ENCODE measurements at regions not wholly inside any gene's neighbourhood (a gene's known extent, or its start where the extent isn't known, plus 50 kb on each side); places are given as distances from the start of the nearest gene placed in this dataset.

GRCh38 chr7:155928583-155928982 is 116.3 kb upstream of the SHH start:
- no peaks in the 10 kb centered on the region for H3K9me3 ChIP-seq (ENCODE audit: control insufficient read depth, insufficient read depth, low read depth, low read length)
- no peaks in the 10 kb centered on the region for H3K4me1 ChIP-seq (ENCODE audit: control insufficient read depth, extremely low read depth, insufficient read depth, low read length)
- H4K20me1 ChIP-seq (ENCODE audit: control insufficient read depth, extremely low read depth, insufficient read depth, low read length) = no peaks in the 10 kb centered on the region
- no peak overlapping the region for H3K27ac ChIP-seq (ENCODE audit: insufficient read depth, low read length)
- H3K4me3 ChIP-seq (replicated peaks in 1 of 4; ENCODE audit: control extremely low read depth in 1 of 4, insufficient read depth in 1 of 4, low read depth in 3 of 4, low read length in 4 of 4) = no peak overlapping the region
- H3K36me3 ChIP-seq (ENCODE audit: control insufficient read depth, insufficient read depth, low read length) = no peaks in the 10 kb centered on the region
- no peak for DNase-seq (ENCODE audit: low read depth in 2 of 2)
- H3K27me3 ChIP-seq (ENCODE audit: control insufficient read depth, insufficient read depth, low read length) = no peaks in the 10 kb centered on the region
- TF ChIP-seq CTCF (conservative IDR thresholded peaks at IDR 0.05 in 1 of 2, IDR thresholded peaks at IDR 0.05 in 1 of 2; ENCODE audit: low read depth in 1 of 2, low read length in 2 of 2) = no peak
- no peak for TF ChIP-seq EZH2 (IDR thresholded peaks at IDR 0.05; ENCODE audit: low read length, missing control alignments)
- H2AFZ ChIP-seq (ENCODE audit: low read length) = no peak overlapping the region
- no peaks in the 10 kb centered on the region for H3K79me2 ChIP-seq (ENCODE audit: control insufficient read depth, insufficient read depth, low read length)
- no peak overlapping the region for H3K4me2 ChIP-seq (ENCODE audit: extremely low read depth, insufficient read depth, low read length)
- no peak overlapping the region for H3K9ac ChIP-seq (ENCODE audit: insufficient read depth, low read length)

DNA sequence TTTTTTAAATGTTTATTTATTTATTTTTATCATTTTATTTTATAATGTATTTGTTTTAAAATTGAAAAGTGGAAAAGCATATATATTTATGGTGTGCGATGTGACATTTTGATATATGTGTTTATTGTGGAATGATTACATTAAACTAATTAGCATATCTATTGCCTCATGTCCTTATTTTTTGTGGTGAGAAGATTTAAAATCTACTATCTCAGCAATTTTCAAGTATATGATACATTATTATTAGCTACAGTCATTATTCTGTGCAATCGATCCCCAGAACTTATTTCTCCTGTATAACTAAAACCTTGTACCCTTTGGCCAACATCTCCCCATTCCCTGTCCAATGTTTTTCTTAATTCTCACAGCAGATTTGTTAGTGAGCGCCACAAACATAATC is 115.6 kb upstream of the SHH start:
- H3K4me2 ChIP-seq (ENCODE audit: extremely low read depth, insufficient read depth, low read length) = no peak overlapping the region

GRCh38 chr7:155925682-155926081 is 113.4 kb upstream of the SHH start:
- no peaks in the 10 kb centered on the region for H3K4me1 ChIP-seq (ENCODE audit: control insufficient read depth, extremely low read depth, insufficient read depth, low read length)
- H2AFZ ChIP-seq (ENCODE audit: low read length) = no peak overlapping the region
- H3K9me3 ChIP-seq (ENCODE audit: control insufficient read depth, insufficient read depth, low read depth, low read length) = no peaks in the 10 kb centered on the region
- H3K4me3 ChIP-seq (replicated peaks in 1 of 4; ENCODE audit: control extremely low read depth in 1 of 4, insufficient read depth in 1 of 4, low read depth in 3 of 4, low read length in 4 of 4) = no peak overlapping the region
- H3K36me3 ChIP-seq (ENCODE audit: control insufficient read depth, insufficient read depth, low read length) = no peaks in the 10 kb centered on the region
- no peak for TF ChIP-seq EZH2 (IDR thresholded peaks at IDR 0.05; ENCODE audit: low read length, missing control alignments)
- TF ChIP-seq CTCF (conservative IDR thresholded peaks at IDR 0.05 in 1 of 2, IDR thresholded peaks at IDR 0.05 in 1 of 2; ENCODE audit: low read depth in 1 of 2, low read length in 2 of 2) = no peak
- no peaks in the 10 kb centered on the region for H4K20me1 ChIP-seq (ENCODE audit: control insufficient read depth, extremely low read depth, insufficient read depth, low read length)
- no peaks in the 10 kb centered on the region for H3K27me3 ChIP-seq (ENCODE audit: control insufficient read depth, insufficient read depth, low read length)
- H3K27ac ChIP-seq (ENCODE audit: insufficient read depth, low read length) = no peak overlapping the region
- H3K9ac ChIP-seq (ENCODE audit: insufficient read depth, low read length) = no peak overlapping the region
- no peak overlapping the region for H3K4me2 ChIP-seq (ENCODE audit: extremely low read depth, insufficient read depth, low read length)
- H3K79me2 ChIP-seq (ENCODE audit: control insufficient read depth, insufficient read depth, low read length) = no peaks in the 10 kb centered on the region
- no peak for DNase-seq (ENCODE audit: low read depth in 2 of 2)

More for the DNA sequence above, 115.6 kb upstream of the SHH start:
- Histone ChIP-seq H3K4me1 (ENCODE audit: control insufficient read depth, extremely low read depth, insufficient read depth, low read length) (no peaks in the 10 kb centered on the region), H3K36me3 (ENCODE audit: control insufficient read depth, insufficient read depth, low read length) (no peaks in the 10 kb centered on the region), H4K20me1 (ENCODE audit: control insufficient read depth, extremely low read depth, insufficient read depth, low read length) (no peaks in the 10 kb centered on the region), H3K4me3 (replicated peaks in 1 of 4; ENCODE audit: control extremely low read depth in 1 of 4, insufficient read depth in 1 of 4, low read depth in 3 of 4, low read length in 4 of 4) (no peak overlapping the region), H2AFZ (ENCODE audit: low read length) (no peak overlapping the region), H3K79me2 (ENCODE audit: control insufficient read depth, insufficient read depth, low read length) (no peaks in the 10 kb centered on the region), H3K9me3 (ENCODE audit: control insufficient read depth, insufficient read depth, low read depth, low read length) (no peaks in the 10 kb centered on the region), H3K27ac (ENCODE audit: insufficient read depth, low read length) (no peak overlapping the region), H3K27me3 (ENCODE audit: control insufficient read depth, insufficient read depth, low read length) (no peaks in the 10 kb centered on the region), H3K9ac (ENCODE audit: insufficient read depth, low read length) (no peak overlapping the region)
- DNase-seq (ENCODE audit: low read depth in 2 of 2) = no peak
- TF ChIP-seq CTCF (conservative IDR thresholded peaks at IDR 0.05 in 1 of 2, IDR thresholded peaks at IDR 0.05 in 1 of 2; ENCODE audit: low read depth in 1 of 2, low read length in 2 of 2) (no peak), EZH2 (IDR thresholded peaks at IDR 0.05; ENCODE audit: low read length, missing control alignments) (no peak)
